WTC11 (cell line): ENCODE measurements at regions not wholly inside any gene's neighbourhood (a gene's known extent, or its start where the extent isn't known, plus 50 kb on each side); places are given as distances from the start of the nearest gene placed in this dataset.

Experiments
- ATAC-seq: fragments of 200-7000 bp; cut with Tn5 transposase; 2 replicates; pipeline ENCODE4 v1.10.0; 2021; ENCODE audit warnings: mild to moderate bottlenecking, moderate library complexity
- CTCF ChIA-PET: fragments of 300-600 bp; sonication (Branson Sonifier 250); formaldehyde crosslinking; loops from one replicate; lab custom pipeline; 2021; ENCODE audit warnings: antibody characterized with exemption; lab: Charles Lee
- POLR2A ChIA-PET: fragments of 350-600 bp; sonication (Branson Sonifier 250); formaldehyde crosslinking; loops from one replicate; lab custom pipeline; 2021; ENCODE audit warnings: antibody characterized with exemption; lab: Charles Lee
- DNase-seq: peaks from one replicate; pipeline ENCODE4 v3.0.0; 2021; ENCODE audit warnings: low spot score
- H3K27ac Mint-ChIP-seq: 2 replicates; pipeline ENCODE4 v1.8.0; 2021; ENCODE audit warnings: mixed read lengths
- H3K27me3 Mint-ChIP-seq: 2 replicates; pipeline ENCODE4 v1.8.0; 2021; ENCODE audit warnings: low read depth, mild to moderate bottlenecking, moderate library complexity, mixed read lengths
- H3K36me3 Mint-ChIP-seq: 2 replicates; pipeline ENCODE4 v1.8.0; 2021; ENCODE audit warnings: mixed read lengths
- H3K4me1 Mint-ChIP-seq: 2 replicates; pipeline ENCODE4 v1.8.0; 2022; ENCODE audit warnings: mixed read lengths
- H3K4me3 Mint-ChIP-seq: 2 replicates; pipeline ENCODE4 v1.8.0; 2021; ENCODE audit warnings: mild to moderate bottlenecking, moderate library complexity, mixed read lengths
- H3K9me3 Mint-ChIP-seq: 2 replicates; pipeline ENCODE4 v1.8.0; 2021; ENCODE audit warnings: mixed read lengths
- AR ChIP-seq: fragments of 250-450 bp; sonication (Bioruptor Pico); IDR thresholded peaks from 2 replicates; pipeline ENCODE4 v1.9.0; 2021; ENCODE audit warnings: mild to moderate bottlenecking
- E2F1 ChIP-seq: sonication (generic); formaldehyde crosslinking; IDR thresholded peaks from 2 replicates; pipeline ENCODE4 v1.8.0; 2022; ENCODE audit warnings: mild to moderate bottlenecking, missing genetic modification reagents
- ESRRA ChIP-seq: sonication (generic); formaldehyde crosslinking; IDR thresholded peaks from 2 replicates; pipeline ENCODE4 v1.8.1; 2022; ENCODE audit warnings: mild to moderate bottlenecking, missing genetic modification reagents, borderline replicate concordance
- ETV6 ChIP-seq: sonication (generic); formaldehyde crosslinking; IDR thresholded peaks from 2 replicates; pipeline ENCODE4 v1.8.1; 2022; ENCODE audit warnings: mild to moderate bottlenecking, missing genetic modification reagents
- FOXK1 ChIP-seq: sonication (generic); formaldehyde crosslinking; IDR thresholded peaks from 2 replicates; pipeline ENCODE4 v1.8.0; 2022; ENCODE audit warnings: mild to moderate bottlenecking, moderate library complexity, missing genetic modification reagents
- KAT7 ChIP-seq: sonication (generic); formaldehyde crosslinking; IDR thresholded peaks from 2 replicates; pipeline ENCODE4 v1.8.1; 2023; ENCODE audit warnings: missing genetic modification reagents, mild to moderate bottlenecking, borderline replicate concordance
- RELA ChIP-seq: sonication (generic); formaldehyde crosslinking; IDR thresholded peaks from 2 replicates; pipeline ENCODE4 v1.8.1; 2022; ENCODE audit warnings: missing genetic modification reagents, mild to moderate bottlenecking, borderline replicate concordance
- ZNF138 ChIP-seq: sonication (generic); formaldehyde crosslinking; conservative IDR thresholded peaks from 2 replicates; pipeline ENCODE4 v1.8.1; 2022; ENCODE audit warnings: mild to moderate bottlenecking, moderate library complexity, missing genetic modification reagents
- ZNF281 ChIP-seq: sonication (generic); formaldehyde crosslinking; IDR thresholded peaks from 2 replicates; pipeline ENCODE4 v1.8.0; 2023; ENCODE audit warnings: mild to moderate bottlenecking, missing genetic modification reagents
- TF ChIP-seq, protein P1 (sequence below): sonication (generic); formaldehyde crosslinking; IDR thresholded peaks from 2 replicates; pipeline ENCODE4 v1.8.0; 2023; ENCODE audit warnings: missing genetic modification reagents, mild to moderate bottlenecking, borderline replicate concordance
- TF ChIP-seq, protein P2 (sequence below): sonication (generic); formaldehyde crosslinking; IDR thresholded peaks from 2 replicates; pipeline ENCODE4 v1.8.0; 2022; ENCODE audit warnings: mild to moderate bottlenecking, missing genetic modification reagents

- TF ChIP-seq, protein P1, sequence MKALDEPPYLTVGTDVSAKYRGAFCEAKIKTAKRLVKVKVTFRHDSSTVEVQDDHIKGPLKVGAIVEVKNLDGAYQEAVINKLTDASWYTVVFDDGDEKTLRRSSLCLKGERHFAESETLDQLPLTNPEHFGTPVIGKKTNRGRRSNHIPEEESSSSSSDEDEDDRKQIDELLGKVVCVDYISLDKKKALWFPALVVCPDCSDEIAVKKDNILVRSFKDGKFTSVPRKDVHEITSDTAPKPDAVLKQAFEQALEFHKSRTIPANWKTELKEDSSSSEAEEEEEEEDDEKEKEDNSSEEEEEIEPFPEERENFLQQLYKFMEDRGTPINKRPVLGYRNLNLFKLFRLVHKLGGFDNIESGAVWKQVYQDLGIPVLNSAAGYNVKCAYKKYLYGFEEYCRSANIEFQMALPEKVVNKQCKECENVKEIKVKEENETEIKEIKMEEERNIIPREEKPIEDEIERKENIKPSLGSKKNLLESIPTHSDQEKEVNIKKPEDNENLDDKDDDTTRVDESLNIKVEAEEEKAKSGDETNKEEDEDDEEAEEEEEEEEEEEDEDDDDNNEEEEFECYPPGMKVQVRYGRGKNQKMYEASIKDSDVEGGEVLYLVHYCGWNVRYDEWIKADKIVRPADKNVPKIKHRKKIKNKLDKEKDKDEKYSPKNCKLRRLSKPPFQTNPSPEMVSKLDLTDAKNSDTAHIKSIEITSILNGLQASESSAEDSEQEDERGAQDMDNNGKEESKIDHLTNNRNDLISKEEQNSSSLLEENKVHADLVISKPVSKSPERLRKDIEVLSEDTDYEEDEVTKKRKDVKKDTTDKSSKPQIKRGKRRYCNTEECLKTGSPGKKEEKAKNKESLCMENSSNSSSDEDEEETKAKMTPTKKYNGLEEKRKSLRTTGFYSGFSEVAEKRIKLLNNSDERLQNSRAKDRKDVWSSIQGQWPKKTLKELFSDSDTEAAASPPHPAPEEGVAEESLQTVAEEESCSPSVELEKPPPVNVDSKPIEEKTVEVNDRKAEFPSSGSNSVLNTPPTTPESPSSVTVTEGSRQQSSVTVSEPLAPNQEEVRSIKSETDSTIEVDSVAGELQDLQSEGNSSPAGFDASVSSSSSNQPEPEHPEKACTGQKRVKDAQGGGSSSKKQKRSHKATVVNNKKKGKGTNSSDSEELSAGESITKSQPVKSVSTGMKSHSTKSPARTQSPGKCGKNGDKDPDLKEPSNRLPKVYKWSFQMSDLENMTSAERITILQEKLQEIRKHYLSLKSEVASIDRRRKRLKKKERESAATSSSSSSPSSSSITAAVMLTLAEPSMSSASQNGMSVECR = no peak
- TF ChIP-seq ZNF281 (CRISPR knock-in tag) (no peak), FOXK1 (CRISPR knock-in tag) (no peak)
- TF ChIP-seq, protein P2, sequence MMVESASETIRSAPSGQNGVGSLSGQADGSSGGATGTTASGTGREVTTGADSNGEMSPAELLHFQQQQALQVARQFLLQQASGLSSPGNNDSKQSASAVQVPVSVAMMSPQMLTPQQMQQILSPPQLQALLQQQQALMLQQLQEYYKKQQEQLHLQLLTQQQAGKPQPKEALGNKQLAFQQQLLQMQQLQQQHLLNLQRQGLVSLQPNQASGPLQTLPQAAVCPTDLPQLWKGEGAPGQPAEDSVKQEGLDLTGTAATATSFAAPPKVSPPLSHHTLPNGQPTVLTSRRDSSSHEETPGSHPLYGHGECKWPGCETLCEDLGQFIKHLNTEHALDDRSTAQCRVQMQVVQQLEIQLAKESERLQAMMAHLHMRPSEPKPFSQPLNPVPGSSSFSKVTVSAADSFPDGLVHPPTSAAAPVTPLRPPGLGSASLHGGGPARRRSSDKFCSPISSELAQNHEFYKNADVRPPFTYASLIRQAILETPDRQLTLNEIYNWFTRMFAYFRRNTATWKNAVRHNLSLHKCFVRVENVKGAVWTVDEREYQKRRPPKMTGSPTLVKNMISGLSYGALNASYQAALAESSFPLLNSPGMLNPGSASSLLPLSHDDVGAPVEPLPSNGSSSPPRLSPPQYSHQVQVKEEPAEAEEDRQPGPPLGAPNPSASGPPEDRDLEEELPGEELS (CRISPR knock-in tag) = no peak
Measured at GRCh38 chr16:59665618-59666220, 931.6 kb upstream of the GOT2 start (continued).

DNA sequence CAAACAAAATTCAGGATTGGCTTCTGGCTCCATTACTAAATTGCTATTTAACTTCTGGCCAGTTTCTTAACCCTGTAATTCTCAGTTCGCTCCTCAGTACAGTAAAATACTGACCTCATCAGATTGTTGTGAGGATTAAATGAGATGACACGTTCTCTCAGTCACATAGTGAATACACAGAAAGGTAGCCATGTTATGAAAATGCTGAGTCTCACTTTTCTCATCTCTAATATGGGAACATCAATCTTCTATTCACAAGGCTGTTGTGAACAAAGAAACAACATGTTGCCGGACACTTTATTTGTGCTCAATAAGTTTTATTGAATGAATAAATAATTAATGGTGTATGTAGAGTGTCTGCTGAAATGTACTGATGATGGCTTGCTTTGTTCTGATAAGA lies 924.5 kb upstream of the GOT2 start:
- H3K4me1 Mint-ChIP-seq = no peaks in the 10 kb centered on the region
- ChIA-PET POLR2A (no interaction called here), CTCF (no interaction called here)
- peaks cover 14% of the 10 kb centered on the region for H3K9me3 Mint-ChIP-seq
- no peak overlapping the region for H3K4me3 Mint-ChIP-seq
- TF ChIP-seq E2F1 (CRISPR knock-in tag) = no peak
- TF ChIP-seq ZNF138 (CRISPR knock-in tag) = no peak
- no peak for TF ChIP-seq ESRRA (CRISPR knock-in tag)
- no peaks in the 10 kb centered on the region for H3K27me3 Mint-ChIP-seq
- no peak overlapping the region for H3K27ac Mint-ChIP-seq
- H3K36me3 Mint-ChIP-seq = no peaks in the 10 kb centered on the region
- DNase-seq = no peak
- no peak for ATAC-seq

GRCh38 chr16:59655031-59655430 lies 920.9 kb upstream of the GOT2 start:
- CTCF ChIA-PET = no interaction called here
- POLR2A ChIA-PET = no interaction called here

More at GRCh38 chr16:59655031-59655430, 920.9 kb upstream of the GOT2 start:
- no peak for TF ChIP-seq KAT7
- no peak for TF ChIP-seq RELA
- no peak for TF ChIP-seq AR
- no peak for TF ChIP-seq ESRRA (CRISPR knock-in tag)
- no peak for TF ChIP-seq ETV6 (CRISPR knock-in tag)
- ATAC-seq = no peak
- Mint-ChIP-seq H3K4me1 (no peaks in the 10 kb centered on the region), H3K36me3 (peaks cover 7% of the 10 kb centered on the region), H3K4me3 (no peak overlapping the region), H3K9me3 (peaks cover 25% of the 10 kb centered on the region), H3K27me3 (no peaks in the 10 kb centered on the region), H3K27ac (no peak overlapping the region)
- DNase-seq = no peak
